ENCODE measurements at regions not wholly inside any gene's neighbourhood (a gene's known extent, or its start where the extent isn't known, plus 50 kb on each side); places are given as distances from the start of the nearest gene placed in this dataset.
"Not testable (repeated sequence)": the region's sequence is repeated elsewhere in the genome, so short reads cannot be mapped to it uniquely, and the experiment has no call there.

GRCh38 chr10:53162856-53163255 is 390.3 kb upstream of the MBL2 start:
- DNase-seq (ENCODE audit: low read depth), result no peak

GRCh38 chr10:53161231-53161630 is 388.6 kb upstream of the MBL2 start:
- DNase-seq (ENCODE audit: low read depth), result no peak

GRCh38 chr10:53155674-53156073 is 383.1 kb upstream of the MBL2 start:
- DNase-seq (ENCODE audit: low read depth), result not testable (repeated sequence)

GRCh38 chr10:53153831-53154230 is 381.2 kb upstream of the MBL2 start:
- DNase-seq (ENCODE audit: low read depth), result no peak

- DNase-seq (ENCODE audit: low read depth), result peak; percentile 1
Measured at GRCh38 chr10:53140506-53140905, 367.9 kb upstream of the MBL2 start.

- no peak for DNase-seq (ENCODE audit: low read depth)
Measured at GRCh38 chr10:53135897-53136253, 363.3 kb upstream of the MBL2 start.

GRCh38 chr10:53135213-53135896 is 362.8 kb upstream of the MBL2 start:
- no peak for DNase-seq (ENCODE audit: low read depth)

- no peak for DNase-seq (ENCODE audit: low read depth)
Measured at GRCh38 chr10:53134050-53134449, 361.5 kb upstream of the MBL2 start.

GRCh38 chr10:53130337-53130736 is 357.8 kb upstream of the MBL2 start:
- DNase-seq (ENCODE audit: low read depth), result no peak

GRCh38 chr10:53127686-53128085 is 355.1 kb upstream of the MBL2 start:
- no peak for DNase-seq (ENCODE audit: low read depth)

- no peak for DNase-seq (ENCODE audit: low read depth)
Measured at GRCh38 chr10:53123311-53123710, 350.7 kb upstream of the MBL2 start.

GRCh38 chr10:53122281-53122680 is 349.7 kb upstream of the MBL2 start:
- DNase-seq (ENCODE audit: low read depth), result no peak

GRCh38 chr10:53115660-53116059 is 343.1 kb upstream of the MBL2 start:
- DNase-seq (ENCODE audit: low read depth), result no peak

GRCh38 chr10:53111529-53111928 is 338.9 kb upstream of the MBL2 start:
- DNase-seq (ENCODE audit: low read depth), result no peak

GRCh38 chr10:53109320-53109719 is 336.7 kb upstream of the MBL2 start:
- DNase-seq (ENCODE audit: low read depth), result no peak

- DNase-seq (ENCODE audit: low read depth), result no peak
Measured at GRCh38 chr10:53108317-53108934, 335.8 kb upstream of the MBL2 start.

GRCh38 chr10:53107711-53108110 is 335.1 kb upstream of the MBL2 start:
- DNase-seq (ENCODE audit: low read depth), result no peak

- no peak for DNase-seq (ENCODE audit: low read depth)
Measured at GRCh38 chr10:53102424-53102823, 329.8 kb upstream of the MBL2 start.

- no peak for DNase-seq (ENCODE audit: low read depth)
Measured at GRCh38 chr10:53093878-53094277, 321.3 kb upstream of the MBL2 start.

GRCh38 chr10:53091574-53091973 is 319.0 kb upstream of the MBL2 start:
- DNase-seq (ENCODE audit: low read depth), result no peak

- no peak for DNase-seq (ENCODE audit: low read depth)
Measured at GRCh38 chr10:53088961-53089360, 316.4 kb upstream of the MBL2 start.

- no peak for DNase-seq (ENCODE audit: low read depth)
Measured at GRCh38 chr10:53079283-53079682, 306.7 kb upstream of the MBL2 start.

GRCh38 chr10:53076948-53077347 is 304.4 kb upstream of the MBL2 start:
- no peak for DNase-seq (ENCODE audit: low read depth)

- no peak for DNase-seq (ENCODE audit: low read depth)
Measured at GRCh38 chr10:53075469-53075868, 302.9 kb upstream of the MBL2 start.

Data from iris pigment epithelial cell (primary cell).